ENCODE measurements at regions not wholly inside any gene's neighbourhood (a gene's known extent, or its start where the extent isn't known, plus 50 kb on each side); places are given as distances from the start of the nearest gene placed in this dataset.

GRCh38 chr3:34381243-34381642, 582.8 kb downstream of the PDCD6IP start:
- no peak for DNase-seq (ENCODE audit: low spot score)

- DNase-seq (ENCODE audit: low spot score) = no peak
Measured at GRCh38 chr3:34382859-34383258, 584.4 kb downstream of the PDCD6IP start.

- DNase-seq (ENCODE audit: low spot score) = no peak
Measured at GRCh38 chr3:34386309-34386708, 587.9 kb downstream of the PDCD6IP start.

- DNase-seq (ENCODE audit: low spot score) = no peak
Measured at GRCh38 chr3:34387826-34388564, 589.6 kb downstream of the PDCD6IP start.

GRCh38 chr3:34388830-34389229, 590.4 kb downstream of the PDCD6IP start:
- no peak for DNase-seq (ENCODE audit: low spot score)

GRCh38 chr3:34394978-34395748, 596.7 kb downstream of the PDCD6IP start:
- peak; percentile 6 for DNase-seq (ENCODE audit: low spot score)

GRCh38 chr3:34396288-34396687, 597.9 kb downstream of the PDCD6IP start:
- no peak for DNase-seq (ENCODE audit: low spot score)

GRCh38 chr3:34396956-34397355, 598.5 kb downstream of the PDCD6IP start:
- DNase-seq (ENCODE audit: low spot score) = no peak

GRCh38 chr3:34399401-34399800, 601.0 kb downstream of the PDCD6IP start:
- DNase-seq (ENCODE audit: low spot score) = no peak

- no peak for DNase-seq (ENCODE audit: low spot score)
Measured at GRCh38 chr3:34405159-34405558, 606.7 kb downstream of the PDCD6IP start.

- no peak for DNase-seq (ENCODE audit: low spot score)
Measured at GRCh38 chr3:34407281-34407680, 608.9 kb downstream of the PDCD6IP start.

GRCh38 chr3:34408088-34408487, 609.7 kb downstream of the PDCD6IP start:
- DNase-seq (ENCODE audit: low spot score) = no peak

GRCh38 chr3:34411596-34411995, 613.2 kb downstream of the PDCD6IP start:
- DNase-seq (ENCODE audit: low spot score) = no peak

GRCh38 chr3:34419801-34420200, 621.4 kb downstream of the PDCD6IP start:
- DNase-seq (ENCODE audit: low spot score) = no peak

GRCh38 chr3:34421762-34422161, 623.3 kb downstream of the PDCD6IP start:
- DNase-seq (ENCODE audit: low spot score) = no peak

- DNase-seq (ENCODE audit: low spot score) = no peak
Measured at GRCh38 chr3:34439796-34440195, 641.4 kb downstream of the PDCD6IP start.

- no peak for DNase-seq (ENCODE audit: low spot score)
Measured at GRCh38 chr3:34444137-34444536, 645.7 kb downstream of the PDCD6IP start.

- DNase-seq (ENCODE audit: low spot score) = no peak
Measured at GRCh38 chr3:34449305-34449704, 650.9 kb downstream of the PDCD6IP start.

- DNase-seq (ENCODE audit: low spot score) = no peak
Measured at GRCh38 chr3:34463414-34463813, 665.0 kb downstream of the PDCD6IP start.

- no peak for DNase-seq (ENCODE audit: low spot score)
Measured at GRCh38 chr3:34464646-34465045, 666.2 kb downstream of the PDCD6IP start.

- no peak for DNase-seq (ENCODE audit: low spot score)
Measured at GRCh38 chr3:34475851-34476250, 677.4 kb downstream of the PDCD6IP start.

GRCh38 chr3:34483311-34483887, 685.0 kb downstream of the PDCD6IP start:
- DNase-seq (ENCODE audit: low spot score) = no peak

GRCh38 chr3:34504366-34504765, 705.9 kb downstream of the PDCD6IP start:
- DNase-seq (ENCODE audit: low spot score) = no peak
